RPMI8226 (cell line): ENCODE measurements at regions not wholly inside any gene's neighbourhood (a gene's known extent, or its start where the extent isn't known, plus 50 kb on each side); places are given as distances from the start of the nearest gene placed in this dataset.
"Not testable (repeated sequence)": the region's sequence is repeated elsewhere in the genome, so short reads cannot be mapped to it uniquely, and the experiment has no call there.

Source experiments
- DNase-seq: peaks from one replicate; pipeline ENCODE4 v3.0.0-alpha.2; 2015

GRCh38 chr7:51869452-51869851, 552.8 kb upstream of the COBL start:
- DNase-seq = no peak

GRCh38 chr7:51867117-51867516, 550.5 kb upstream of the COBL start:
- DNase-seq = no peak

- DNase-seq = no peak
These were observed 543.7 kb upstream of the COBL start for GRCh38 chr7:51860305-51860704.

- no peak for DNase-seq
These were observed 533.5 kb upstream of the COBL start for GRCh38 chr7:51850126-51850525.

GRCh38 chr7:51847461-51848134, 531.0 kb upstream of the COBL start:
- no peak for DNase-seq

- DNase-seq = not testable (repeated sequence)
These were observed 522.5 kb upstream of the COBL start for GRCh38 chr7:51839130-51839529.

- no peak for DNase-seq
These were observed 511.0 kb upstream of the COBL start for GRCh38 chr7:51827631-51828030.

- DNase-seq = no peak
These were observed 507.4 kb upstream of the COBL start for GRCh38 chr7:51824050-51824449.

- no peak for DNase-seq
These were observed 506.8 kb upstream of the COBL start for GRCh38 chr7:51823437-51823836.

- DNase-seq = no peak
These were observed 501.2 kb upstream of the COBL start for GRCh38 chr7:51817694-51818225.

- DNase-seq = not testable (repeated sequence)
These were observed 489.3 kb upstream of the COBL start for GRCh38 chr7:51805783-51806431.

- DNase-seq = no peak
These were observed 486.1 kb upstream of the COBL start for GRCh38 chr7:51802718-51803117.

- no peak for DNase-seq
These were observed 480.8 kb upstream of the COBL start for GRCh38 chr7:51797371-51797770.

- DNase-seq = no peak
These were observed 476.2 kb upstream of the COBL start for GRCh38 chr7:51792796-51793195.

- no peak for DNase-seq
These were observed 472.9 kb upstream of the COBL start for GRCh38 chr7:51789489-51789888.

- DNase-seq = no peak
These were observed 469.7 kb upstream of the COBL start for GRCh38 chr7:51786284-51786683.

- DNase-seq = no peak
These were observed 469.3 kb upstream of the COBL start for GRCh38 chr7:51785876-51786275.

GRCh38 chr7:51785171-51785570, 468.6 kb upstream of the COBL start:
- no peak for DNase-seq

GRCh38 chr7:51783241-51783640, 466.6 kb upstream of the COBL start:
- no peak for DNase-seq

- DNase-seq = no peak
These were observed 461.5 kb upstream of the COBL start for GRCh38 chr7:51778121-51778520.

- no peak for DNase-seq
These were observed 457.6 kb upstream of the COBL start for GRCh38 chr7:51774178-51774577.

- no peak for DNase-seq
These were observed 455.6 kb upstream of the COBL start for GRCh38 chr7:51772190-51772589.

GRCh38 chr7:51764976-51765375, 448.4 kb upstream of the COBL start:
- DNase-seq = no peak

GRCh38 chr7:51759985-51760384, 443.4 kb upstream of the COBL start:
- DNase-seq = no peak

- no peak for DNase-seq
These were observed 441.4 kb upstream of the COBL start for GRCh38 chr7:51757960-51758359.
